Kidney (tissue), 13 donors: ENCODE measurements at regions not wholly inside any gene's neighbourhood (a gene's known extent, or its start where the extent isn't known, plus 50 kb on each side); places are given as distances from the start of the nearest gene placed in this dataset.

ENCODE experiments used
- DNase-seq, 5 donors: peaks; one replicate each; pipeline ENCODE4 v3.0.0-alpha.2; 2013 to 2020
- FAIRE-seq: peaks from 2 replicates; lab custom pipeline; 2012; peaks lifted over from hg19 to GRCh38; lab: Jason Lieb, UNC
- H3K27ac ChIP-seq, 2 donors: one replicate each; pipeline ENCODE4 v1.7.0; 2013; ENCODE audit warnings: low read depth in 2 of 2, low read length in 2 of 2, inconsistent platforms in 1 of 2
- H3K27me3 ChIP-seq: one replicate; pipeline ENCODE4 v1.7.1; 2013; ENCODE audit warnings: low read length, inconsistent platforms; ENCODE audit not compliant: control insufficient read depth, insufficient read depth
- H3K36me3 ChIP-seq, 3 donors: one replicate each; pipeline versions ENCODE4 v1.7.0 to v1.7.1; 2013; ENCODE audit warnings: low read length in 3 of 3, control low read depth in 1 of 3, inconsistent platforms in 1 of 3; ENCODE audit not compliant: insufficient read depth in 3 of 3, control insufficient read depth in 2 of 3
- H3K4me1 ChIP-seq, 3 donors: one replicate each; pipeline versions ENCODE4 v1.7.0 to v1.7.1; 2013; ENCODE audit warnings: low read length in 3 of 3, inconsistent platforms in 1 of 3, low read depth in 1 of 3; ENCODE audit not compliant: control insufficient read depth in 2 of 3, insufficient read depth in 2 of 3
- H3K4me3 ChIP-seq, 3 donors: one replicate each; pipeline versions ENCODE4 v1.7.0 to v1.8.1; 2013; ENCODE audit warnings: low read length in 3 of 3, control low read depth in 1 of 3, inconsistent platforms in 1 of 3
- H3K9ac ChIP-seq, 3 donors: one replicate each; pipeline versions ENCODE4 v1.7.0 to v1.7.1; 2013; ENCODE audit warnings: low read length in 3 of 3, control low read depth in 1 of 3, inconsistent platforms in 1 of 3
- H3K9me3 ChIP-seq, 3 donors: one replicate each; pipeline versions ENCODE4 v1.7.0 to v1.7.1; 2013; ENCODE audit warnings: low read length in 3 of 3, control low read depth in 1 of 3, inconsistent platforms in 1 of 3; ENCODE audit not compliant: control insufficient read depth in 2 of 3, insufficient read depth in 1 of 3
- CTCF ChIP-seq: IDR thresholded peaks from 3 replicates; pipeline ENCODE4 v1.5.1; 2012; ENCODE audit warnings: mild to moderate bottlenecking, moderate library complexity, borderline replicate concordance; ENCODE audit not compliant: insufficient read depth; ENCODE audit errors: extremely low read depth
- intact Hi-C: fragments of 100-400 bp; cut with DNase I; formaldehyde crosslinking; loops from one replicate; pipeline ENCODE4 v1.11.1; 2022
- donor health status: control.
- donor health status: control.
- donor health status: control.
- donor health status: control.
- donor health status: control.
- donor health status: DM: yes; HTN: yes; CAD: no.
- donor health status: Normal renal cell carcinoma (clear cell type).

- no peak for FAIRE-seq
- no peak overlapping the region for H3K27ac ChIP-seq
Observed at GRCh38 chr4:79046016-79046592, 106.9 kb upstream of the PAQR3 start.

GRCh38 chr4:79044141-79044659 lies 105.0 kb upstream of the PAQR3 start:
- TF ChIP-seq CTCF, result no peak
- no peak overlapping the region for H3K9ac ChIP-seq
- DNase-seq (peak in 1 of 5 donors; percentile 39), FAIRE-seq (no peak)
- intact Hi-C loops, result no loop called here
- H3K27me3 ChIP-seq, result no peaks in the 10 kb centered on the region
- no peaks in the 10 kb centered on the region for H3K4me1 ChIP-seq
- no peaks in the 10 kb centered on the region for H3K9me3 ChIP-seq
- H3K27ac ChIP-seq, result no peak overlapping the region
- no peaks in the 10 kb centered on the region for H3K36me3 ChIP-seq
- H3K4me3 ChIP-seq, result no peak overlapping the region

More at GRCh38 chr4:79046016-79046592, 106.9 kb upstream of the PAQR3 start:
- no peak overlapping the region for H3K4me3 ChIP-seq
- no peaks in the 10 kb centered on the region for H3K9me3 ChIP-seq
- H3K27me3 ChIP-seq, result no peaks in the 10 kb centered on the region
- no peaks in the 10 kb centered on the region for H3K36me3 ChIP-seq
- no peak overlapping the region for H3K9ac ChIP-seq
- TF ChIP-seq CTCF, result no peak
- DNase-seq, result no peak
- intact Hi-C loops, result no loop called here
- H3K4me1 ChIP-seq, result no peaks in the 10 kb centered on the region

GRCh38 chr4:79043138-79043537 lies 103.9 kb upstream of the PAQR3 start:
- intact Hi-C loops, result no loop called here
- FAIRE-seq, result no peak

More at GRCh38 chr4:79043138-79043537, 103.9 kb upstream of the PAQR3 start:
- Histone ChIP-seq H3K27me3 (no peaks in the 10 kb centered on the region), H3K36me3 (no peaks in the 10 kb centered on the region), H3K9ac (no peak overlapping the region), H3K9me3 (no peaks in the 10 kb centered on the region), H3K27ac (no peak overlapping the region), H3K4me3 (no peak overlapping the region), H3K4me1 (no peaks in the 10 kb centered on the region)
- no peak for DNase-seq
- no peak for TF ChIP-seq CTCF
